ENCODE measurements at regions not wholly inside any gene's neighbourhood (a gene's known extent, or its start where the extent isn't known, plus 50 kb on each side); places are given as distances from the start of the nearest gene placed in this dataset.
A peak's percentile ranks its signal among the peaks of the same experiment; 100 is the strongest.

DNA sequence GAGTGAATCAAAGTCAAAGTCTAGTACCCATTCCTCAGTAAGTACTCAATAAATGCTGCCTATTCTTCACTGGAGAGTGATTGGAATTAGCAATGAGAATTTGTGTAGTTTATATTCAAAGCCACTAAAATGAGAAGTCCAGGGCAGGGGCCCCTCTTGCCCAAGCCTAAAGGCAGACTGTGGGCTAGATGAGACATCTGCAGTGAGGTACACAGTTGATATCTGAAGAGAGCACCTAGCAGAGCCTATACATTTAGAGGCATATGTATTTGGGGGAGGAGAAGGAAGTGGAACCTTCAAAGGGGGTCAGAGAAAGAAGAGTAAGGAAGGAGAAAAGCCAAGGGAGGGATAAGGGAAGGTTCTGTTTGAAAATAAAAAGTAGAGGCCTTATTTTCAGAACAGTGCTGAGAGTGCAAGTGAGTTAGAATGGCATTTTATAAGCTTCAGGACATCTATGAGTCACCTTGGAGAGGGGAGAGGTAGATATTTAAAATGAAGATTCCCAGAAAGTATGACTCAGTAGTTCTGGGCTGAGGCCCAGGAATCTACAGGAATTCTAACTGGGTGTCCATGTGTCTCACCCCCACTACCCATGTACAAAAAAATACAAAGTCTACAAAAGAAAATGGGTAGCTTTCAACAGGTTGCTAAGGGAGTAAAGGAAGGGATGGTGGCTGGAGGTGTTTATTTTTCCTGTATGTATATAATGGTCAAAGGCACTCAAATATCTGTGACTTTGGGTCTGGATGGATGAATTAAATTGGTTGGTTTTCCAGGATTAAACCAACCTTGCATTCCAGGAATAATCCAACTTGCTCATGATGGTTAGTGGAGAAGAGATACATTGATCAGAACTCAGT is 135.1 kb downstream of the ZFP64 start:
- peaks cover 11% of the 10 kb centered on the region for H3K36me3 Mint-ChIP-seq (ENCODE audit: insufficient read depth)
- DNase-seq (ENCODE audit: low spot score, unreplicated experiment): no peak
- peaks cover 6% of the 10 kb centered on the region for H3K4me1 Mint-ChIP-seq (ENCODE audit: low read depth)
- no peaks in the 10 kb centered on the region for H3K27me3 Mint-ChIP-seq
- no peak overlapping the region for H3K27ac Mint-ChIP-seq
- H3K9me3 Mint-ChIP-seq (ENCODE audit: low read depth): peaks cover 14% of the 10 kb centered on the region
- no peak overlapping the region for H3K4me3 Mint-ChIP-seq (ENCODE audit: low read depth)
- TF ChIP-seq, protein P1, sequence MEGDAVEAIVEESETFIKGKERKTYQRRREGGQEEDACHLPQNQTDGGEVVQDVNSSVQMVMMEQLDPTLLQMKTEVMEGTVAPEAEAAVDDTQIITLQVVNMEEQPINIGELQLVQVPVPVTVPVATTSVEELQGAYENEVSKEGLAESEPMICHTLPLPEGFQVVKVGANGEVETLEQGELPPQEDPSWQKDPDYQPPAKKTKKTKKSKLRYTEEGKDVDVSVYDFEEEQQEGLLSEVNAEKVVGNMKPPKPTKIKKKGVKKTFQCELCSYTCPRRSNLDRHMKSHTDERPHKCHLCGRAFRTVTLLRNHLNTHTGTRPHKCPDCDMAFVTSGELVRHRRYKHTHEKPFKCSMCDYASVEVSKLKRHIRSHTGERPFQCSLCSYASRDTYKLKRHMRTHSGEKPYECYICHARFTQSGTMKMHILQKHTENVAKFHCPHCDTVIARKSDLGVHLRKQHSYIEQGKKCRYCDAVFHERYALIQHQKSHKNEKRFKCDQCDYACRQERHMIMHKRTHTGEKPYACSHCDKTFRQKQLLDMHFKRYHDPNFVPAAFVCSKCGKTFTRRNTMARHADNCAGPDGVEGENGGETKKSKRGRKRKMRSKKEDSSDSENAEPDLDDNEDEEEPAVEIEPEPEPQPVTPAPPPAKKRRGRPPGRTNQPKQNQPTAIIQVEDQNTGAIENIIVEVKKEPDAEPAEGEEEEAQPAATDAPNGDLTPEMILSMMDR (IDR thresholded peaks at IDR 0.05; ENCODE audit: unreplicated experiment): no peak

DNA sequence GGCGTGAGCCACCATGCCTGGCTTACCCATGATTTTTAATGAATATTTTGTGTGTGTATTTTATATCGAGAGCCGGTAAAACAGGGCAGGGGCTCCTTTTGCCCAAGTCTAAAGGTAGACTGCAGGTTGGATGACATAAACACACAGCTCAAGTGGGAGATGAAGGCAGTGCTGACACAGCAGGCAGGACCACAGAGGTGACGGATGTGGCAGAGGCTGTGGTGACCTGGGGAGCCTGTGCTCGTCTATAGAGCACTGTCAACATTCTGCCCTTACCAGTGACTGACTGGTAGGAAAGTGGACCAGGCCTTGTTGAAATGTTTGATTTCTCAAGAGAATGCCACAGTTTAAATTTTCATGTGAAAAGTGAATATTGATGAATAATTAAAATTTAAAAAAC is 137.5 kb downstream of the ZFP64 start:
- H3K9me3 Mint-ChIP-seq (ENCODE audit: low read depth): peaks cover 14% of the 10 kb centered on the region
- H3K36me3 Mint-ChIP-seq (ENCODE audit: insufficient read depth): peaks cover 11% of the 10 kb centered on the region
- peaks cover 2% of the 10 kb centered on the region for H3K4me1 Mint-ChIP-seq (ENCODE audit: low read depth)
- DNase-seq (ENCODE audit: low spot score, unreplicated experiment): no peak
- TF ChIP-seq, protein P1 (IDR thresholded peaks at IDR 0.05; ENCODE audit: unreplicated experiment): no peak
- no peaks in the 10 kb centered on the region for H3K27me3 Mint-ChIP-seq
- no peak overlapping the region for H3K27ac Mint-ChIP-seq
- H3K4me3 Mint-ChIP-seq (ENCODE audit: low read depth): no peak overlapping the region

DNA sequence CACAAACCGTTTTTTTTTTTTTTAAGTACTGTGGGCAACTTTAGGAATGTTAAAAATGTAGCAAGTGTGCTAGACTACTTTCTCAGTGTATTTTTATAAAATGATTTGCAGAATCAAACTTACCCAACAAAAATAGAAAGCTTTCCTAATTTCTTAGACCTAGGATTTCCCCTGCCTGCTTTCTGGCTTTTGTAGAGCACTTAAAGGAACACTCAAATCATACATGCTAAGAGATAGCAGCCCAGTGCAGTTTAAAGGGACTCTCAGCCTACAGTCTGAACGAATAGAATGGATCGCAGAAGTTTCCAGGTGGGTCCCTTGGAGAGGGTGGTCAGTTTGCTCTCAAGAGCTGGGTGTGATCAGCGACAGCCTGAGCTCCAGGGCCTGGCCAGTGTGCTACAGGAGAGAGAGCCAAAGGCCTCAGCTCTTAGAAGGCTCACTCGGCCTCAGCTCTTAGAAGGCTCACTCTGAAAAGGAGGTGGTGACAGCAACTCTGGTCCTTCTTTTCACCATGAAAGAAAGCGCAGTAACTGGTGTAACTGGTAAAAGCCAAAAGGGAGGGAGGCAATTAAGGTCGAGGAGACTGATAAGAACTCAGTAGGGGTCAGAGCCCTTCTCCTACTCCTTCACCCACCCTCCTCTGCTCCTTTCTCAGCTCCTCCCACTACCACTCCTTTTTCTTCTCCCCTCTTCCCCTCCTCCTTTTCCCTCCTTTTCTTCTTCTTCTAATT is 142.4 kb downstream of the ZFP64 start:
- Mint-ChIP-seq H3K27ac (peak overlapping the region; percentile 84), H3K9me3 (ENCODE audit: low read depth) (no peaks in the 10 kb centered on the region)
- TF ChIP-seq, protein P1 (IDR thresholded peaks at IDR 0.05; ENCODE audit: unreplicated experiment): no peak

GRCh38 chr20:52047811-52048764 is 143.5 kb downstream of the ZFP64 start:
- H3K4me1 Mint-ChIP-seq (ENCODE audit: low read depth): peaks cover 20% of the 10 kb centered on the region
- peak overlapping the region; percentile 84 for H3K27ac Mint-ChIP-seq
- TF ChIP-seq, protein P1 (IDR thresholded peaks at IDR 0.05; ENCODE audit: unreplicated experiment): no peak
- no peaks in the 10 kb centered on the region for H3K27me3 Mint-ChIP-seq
- no peak for DNase-seq (ENCODE audit: low spot score, unreplicated experiment)
- H3K9me3 Mint-ChIP-seq (ENCODE audit: low read depth): no peaks in the 10 kb centered on the region
- peak overlapping the region; percentile 27 for H3K4me3 Mint-ChIP-seq (ENCODE audit: low read depth)
- H3K36me3 Mint-ChIP-seq (ENCODE audit: insufficient read depth): no peaks in the 10 kb centered on the region

More for the DNA sequence above, 142.4 kb downstream of the ZFP64 start:
- H3K36me3 Mint-ChIP-seq (ENCODE audit: insufficient read depth): no peaks in the 10 kb centered on the region
- no peaks in the 10 kb centered on the region for H3K27me3 Mint-ChIP-seq
- no peak overlapping the region for H3K4me3 Mint-ChIP-seq (ENCODE audit: low read depth)
- H3K4me1 Mint-ChIP-seq (ENCODE audit: low read depth): peaks cover 18% of the 10 kb centered on the region
- DNase-seq (ENCODE audit: low spot score, unreplicated experiment): no peak
